GM12878 (cell line): ENCODE measurements at regions not wholly inside any gene's neighbourhood (a gene's known extent, or its start where the extent isn't known, plus 50 kb on each side); places are given as distances from the start of the nearest gene placed in this dataset.

Source experiments
- ATAC-seq: fragments of 200-7000 bp; cut with Tn5 transposase; 3 replicates; pipeline ENCODE4 v1.9.1; 2020; ENCODE audit warnings: mild to moderate bottlenecking, moderate library complexity
- BruUV-seq: library from RNA; stranded (reverse); fragments of 400-500 nt; replicated peaks from 2 replicates; lab custom pipeline; 2021; lab: Mats Ljungman, UMichigan
- CTCF ChIA-PET: fragments of 300-600 bp; sonication (Branson Sonifier 250); formaldehyde crosslinking; extraction: SDS; loops from one replicate; lab custom pipeline; 2021; ENCODE audit warnings: inconsistent platforms; lab: Yijun Ruan, JAX
- POLR2A ChIA-PET: fragments of 350-600 bp; formaldehyde crosslinking; extraction: SDS; loops from one replicate; lab custom pipeline; 2021; ENCODE audit warnings: inconsistent platforms; lab: Charles Lee
- RAD21 ChIA-PET: fragments of 300-600 bp; sonication (Branson Sonifier 250); formaldehyde crosslinking; loops from one replicate; lab custom pipeline; 2023; ENCODE audit warnings: antibody characterized with exemption; ENCODE audit not compliant: unreplicated experiment; lab: Charles Lee
- SMC1A ChIA-PET: fragments of 300-600 bp; sonication (Branson Sonifier 250); formaldehyde crosslinking; loops from one replicate; lab custom pipeline; 2023; ENCODE audit not compliant: unreplicated experiment, uncharacterized antibody; lab: Charles Lee
- DNase-seq: peaks from one replicate; pipeline ENCODE4 v3.0.0-alpha.2; 2011; ENCODE audit warnings: low read depth, low spot score
- FAIRE-seq: peaks from 3 replicates; lab custom pipeline; 2011; peaks lifted over from hg19 to GRCh38; lab: Jason Lieb, UNC
- H2AFZ ChIP-seq: 2 replicates; pipeline ENCODE4 v1.6.0; 2011; ENCODE audit warnings: low read depth, low read length, control low read depth; ENCODE audit not compliant: control insufficient read depth
- H3K27ac ChIP-seq: 2 replicates; pipeline ENCODE4 v1.5.1; 2011; ENCODE audit warnings: control low read depth; ENCODE audit not compliant: control insufficient read depth, insufficient read depth
- H3K27me3 ChIP-seq, 2 experiments: replicated peaks in 1 of 2; 2 replicates each; pipeline versions ENCODE4 v1.6.0 to v1.6.1; 2011; ENCODE audit warnings: low read length in 1 of 2; ENCODE audit not compliant: control insufficient read depth in 2 of 2, insufficient read depth in 2 of 2
- H3K36me3 ChIP-seq, 2 experiments: 2 replicates each; pipeline ENCODE4 v1.5.1; 2011; ENCODE audit warnings: low read length in 1 of 2; ENCODE audit not compliant: control insufficient read depth in 2 of 2, insufficient read depth in 2 of 2
- H3K4me1 ChIP-seq: 2 replicates; pipeline ENCODE4 v1.6.1; 2011; ENCODE audit warnings: mild to moderate bottlenecking, low read length, moderate library complexity, mixed read lengths; ENCODE audit not compliant: control insufficient read depth, insufficient read depth
- H3K4me2 ChIP-seq: 2 replicates; pipeline ENCODE4 v1.6.0; 2011; ENCODE audit warnings: control low read depth; ENCODE audit not compliant: control insufficient read depth, insufficient read depth
- H3K4me3 ChIP-seq: fragments of 200-600 bp; sonication (generic); 2 replicates; pipeline ENCODE4 v1.5.1; 2016
- H3K79me2 ChIP-seq: 2 replicates; pipeline ENCODE4 v1.6.0; 2011; ENCODE audit warnings: low read length; ENCODE audit not compliant: control insufficient read depth, insufficient read depth
- H3K9ac ChIP-seq: 2 replicates; pipeline ENCODE4 v1.8.0; 2011; ENCODE audit warnings: low read length, control low read depth, mixed read lengths; ENCODE audit not compliant: control insufficient read depth, insufficient read depth
- H3K9me3 ChIP-seq: replicated peaks from 3 replicates; pipeline ENCODE4 v1.5.1; 2011; ENCODE audit warnings: mild to moderate bottlenecking, low read length; ENCODE audit not compliant: control insufficient read depth, insufficient read depth
- H4K20me1 ChIP-seq: 2 replicates; pipeline ENCODE4 v1.6.0; 2011; ENCODE audit not compliant: control insufficient read depth, insufficient read depth
- BCL11A ChIP-seq: IDR thresholded peaks from 2 replicates; pipeline ENCODE4 v1.6.1; 2011; ENCODE audit warnings: low read depth, low read length
- BRCA1 ChIP-seq: IDR thresholded peaks from 2 replicates; pipeline ENCODE4 v1.6.1; 2011; ENCODE audit warnings: low read depth, low read length, improper control_type of control experiment
- KLF5 ChIP-seq: fragments of 450-650 bp; IDR thresholded peaks from 2 replicates; pipeline ENCODE4 v1.6.1; 2014; ENCODE audit warnings: mild to moderate bottlenecking; ENCODE audit not compliant: partially characterized antibody
- MEF2A ChIP-seq: IDR thresholded peaks from 2 replicates; pipeline ENCODE4 v1.6.1; 2011; ENCODE audit warnings: low read depth, mild to moderate bottlenecking, low read length, moderate library complexity; ENCODE audit not compliant: insufficient read depth
- ZBTB40 ChIP-seq: fragments of 450-650 bp; IDR thresholded peaks from 2 replicates; pipeline ENCODE4 v1.6.1; 2016; ENCODE audit warnings: mild to moderate bottlenecking, moderate library complexity, borderline replicate concordance
- WGBS: methylation state at CpG from one replicate; pipeline ENCODE4 v1.1.6; 2016; ENCODE audit warnings: low lambda C conversion rate; ENCODE audit not compliant: insufficient replicate concordance, insufficient coverage; ENCODE audit errors: missing lambda C conversion rate; 5-methylcytosine and 5-hydroxymethylcytosine counted together
- in situ Hi-C: fragments of 300-500 bp; cut with MboI; formaldehyde crosslinking; loops from 9 replicates; pipeline ENCODE4 v1.14.3; 2018; ENCODE audit warnings: mixed read lengths
- intact Hi-C: fragments of 100-400 bp; cut with micrococcal nuclease; formaldehyde crosslinking; loops from one replicate; pipeline ENCODE4 v1.14.2; 2022; ENCODE audit not compliant: unreplicated experiment

- no peaks in the 10 kb centered on the region for H4K20me1 ChIP-seq
- ChIA-PET CTCF (interaction anchor here (0.6 kb wide), 1 partner anchor 39 kb away, joined by 3 read pairs; no protein-coding TSS in a partner anchor), SMC1A (no interaction called here), POLR2A (no interaction called here), RAD21 (no interaction called here)
- BruUV-seq: no TSS peak
- ATAC-seq: no peak
- no peaks in the 10 kb centered on the region for H3K79me2 ChIP-seq
- H3K9me3 ChIP-seq: no peaks in the 10 kb centered on the region
- TF ChIP-seq ZBTB40 (no peak), BRCA1 (no peak), MEF2A (no peak), KLF5 (no peak), BCL11A (no peak)
- H3K4me2 ChIP-seq: no peak overlapping the region
- H3K36me3 ChIP-seq: no peaks in the 10 kb centered on the region
- no peak overlapping the region for H3K9ac ChIP-seq
- peaks cover 0 to 2% of the 10 kb centered on the region in 2 experiments; a peak in 1 of 4 replicates for H3K27me3 ChIP-seq
- intact Hi-C loops: loop anchor here (10.0 kb wide), 1 partner anchor 1115 kb away; no protein-coding TSS in a partner anchor
- WGBS: 14% methylated on average over 3 of the region's 3 CpGs
- no peak for DNase-seq
- no peak overlapping the region for H3K4me3 ChIP-seq
- FAIRE-seq: no peak
- in situ Hi-C loops: loop anchor here (10.0 kb wide), 1 partner anchor 1325 kb away; no protein-coding TSS in a partner anchor
- no peak overlapping the region for H2AFZ ChIP-seq
- H3K27ac ChIP-seq: no peak overlapping the region
- no peaks in the 10 kb centered on the region for H3K4me1 ChIP-seq
These were observed 212.2 kb downstream of the CDC5L start for GRCh38 chr6:44599672-44600071.
